KOPT-K1 (cell line): ENCODE measurements at regions not wholly inside any gene's neighbourhood (a gene's known extent, or its start where the extent isn't known, plus 50 kb on each side); places are given as distances from the start of the nearest gene placed in this dataset.

Experiments
- H3K27ac ChIP-seq: fragments of 200-600 bp; sonication (generic); 2 replicates; pipeline ENCODE4 v1.5.1; 2016; ENCODE audit warnings: antibody characterized with exemption, mild to moderate bottlenecking, low read depth, low read length; ENCODE audit not compliant: poor library complexity, severe bottlenecking
- H3K36me3 ChIP-seq: fragments of 200-600 bp; sonication (generic); 2 replicates; pipeline ENCODE4 v1.5.1; 2017; ENCODE audit warnings: antibody characterized with exemption, mild to moderate bottlenecking, low read length, moderate library complexity; ENCODE audit not compliant: insufficient read depth
- H3K9me3 ChIP-seq: fragments of 200-600 bp; sonication (generic); 2 replicates; pipeline ENCODE4 v1.5.1; 2017; ENCODE audit warnings: antibody characterized with exemption, low read length, mild to moderate bottlenecking; ENCODE audit not compliant: insufficient read depth, poor library complexity, severe bottlenecking

DNA sequence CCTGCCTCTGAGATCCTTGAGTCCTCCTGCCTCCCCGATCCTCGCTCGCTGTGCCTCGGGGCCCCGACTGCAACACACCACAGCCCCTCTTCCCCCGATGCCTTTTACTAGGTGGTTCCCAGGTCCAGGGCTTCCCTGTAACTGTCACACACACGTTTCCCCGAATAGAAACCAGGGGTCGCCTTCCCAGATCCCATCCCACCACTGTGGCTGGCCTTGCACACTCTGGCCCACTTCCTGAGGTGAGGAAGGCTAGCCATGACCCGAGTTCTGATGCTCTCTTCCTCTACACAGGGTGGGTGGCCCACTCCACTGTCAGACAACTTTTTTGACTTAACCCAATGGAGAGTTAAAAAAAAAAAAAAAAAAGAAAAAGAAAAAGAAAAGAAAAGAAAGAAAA, 139.6 kb upstream of the ASB18 start:
- Histone ChIP-seq H3K9me3 (peaks cover 6% of the 10 kb centered on the region), H3K27ac (no peak overlapping the region), H3K36me3 (no peaks in the 10 kb centered on the region)

DNA sequence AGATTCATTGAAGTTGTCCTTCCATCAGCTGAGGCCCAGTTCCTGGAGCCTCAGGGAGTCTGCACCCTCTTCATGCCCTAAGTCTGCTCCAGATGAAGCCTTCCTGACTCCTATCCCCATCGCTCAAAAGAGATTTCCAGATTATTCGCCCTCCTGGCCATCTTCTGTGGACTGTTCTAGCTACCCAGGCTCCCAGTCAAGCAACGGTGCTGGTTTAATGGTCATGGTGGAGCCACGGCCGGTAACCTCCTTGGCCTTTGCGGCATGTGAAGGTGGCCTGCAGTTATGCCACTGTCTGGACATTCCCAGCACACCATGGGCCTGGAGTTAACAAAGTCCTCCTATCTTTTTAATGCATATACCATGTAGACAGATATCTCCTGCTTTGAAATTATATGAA, 140.1 kb upstream of the ASB18 start:
- peaks cover 7% of the 10 kb centered on the region for H3K9me3 ChIP-seq
- H3K36me3 ChIP-seq, result no peaks in the 10 kb centered on the region
- H3K27ac ChIP-seq, result no peak overlapping the region

DNA sequence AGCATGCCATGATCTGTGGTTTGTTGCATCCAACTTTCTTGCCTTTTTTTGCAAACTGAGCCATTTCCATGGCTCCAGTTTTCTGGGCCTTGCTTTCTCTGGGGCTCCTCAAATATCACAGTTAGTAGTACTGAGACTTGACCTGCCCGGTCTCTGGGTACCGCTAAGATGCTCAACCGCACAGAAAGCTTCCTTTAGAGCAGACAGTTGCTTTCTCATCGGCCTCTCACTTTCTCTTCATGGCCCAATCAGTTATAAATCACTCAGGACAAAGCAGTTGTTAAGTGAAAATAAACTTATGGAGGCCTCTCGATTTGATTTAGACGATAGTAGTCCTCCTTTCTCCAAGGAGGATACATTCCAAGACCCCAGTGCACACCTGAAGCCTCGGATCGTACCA, 141.2 kb upstream of the ASB18 start:
- Histone ChIP-seq H3K27ac (no peak overlapping the region), H3K36me3 (no peaks in the 10 kb centered on the region), H3K9me3 (peaks cover 7% of the 10 kb centered on the region)

DNA sequence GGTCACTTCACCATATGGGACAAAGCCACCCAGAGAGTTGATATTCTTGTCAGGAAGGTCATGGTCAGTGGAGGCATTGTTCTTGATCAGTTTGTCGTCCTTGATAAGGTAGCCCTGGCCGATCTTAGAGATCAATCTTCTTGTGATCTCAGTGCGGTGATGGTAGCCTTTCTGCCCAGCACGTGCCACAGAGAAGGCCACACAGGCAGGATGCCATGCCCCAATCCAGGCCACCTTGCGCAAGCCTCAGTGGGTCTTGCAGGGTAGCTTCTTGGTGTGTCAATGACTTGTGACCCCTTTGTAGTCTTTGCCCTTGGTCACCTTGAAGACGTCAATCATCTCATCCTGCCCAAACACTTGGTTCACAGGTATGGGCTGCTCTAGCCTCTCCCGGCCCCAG, 143.9 kb upstream of the ASB18 start:
- H3K9me3 ChIP-seq, result peaks cover 7% of the 10 kb centered on the region
- H3K27ac ChIP-seq, result no peak overlapping the region
- H3K36me3 ChIP-seq, result no peaks in the 10 kb centered on the region

DNA sequence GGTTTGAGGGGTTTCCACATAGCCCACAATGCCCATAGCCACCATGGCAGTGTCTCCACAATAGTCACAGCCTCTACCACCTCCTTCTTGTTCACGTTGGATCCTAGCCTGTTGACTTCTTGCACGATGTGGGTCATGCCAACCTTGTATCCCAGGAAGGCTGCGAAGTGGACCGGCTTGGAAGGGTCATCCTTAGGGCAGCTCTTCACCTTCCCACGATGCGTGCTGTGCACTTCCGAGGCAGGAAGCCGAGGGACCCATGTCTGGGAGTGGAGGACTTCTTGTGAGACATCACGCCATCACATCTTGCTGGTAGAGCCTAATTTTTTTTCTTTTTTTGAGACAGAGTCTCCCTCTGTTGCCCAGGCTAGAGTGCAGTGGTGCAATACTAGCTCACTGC, 144.6 kb upstream of the ASB18 start:
- H3K9me3 ChIP-seq, result peaks cover 7% of the 10 kb centered on the region

DNA sequence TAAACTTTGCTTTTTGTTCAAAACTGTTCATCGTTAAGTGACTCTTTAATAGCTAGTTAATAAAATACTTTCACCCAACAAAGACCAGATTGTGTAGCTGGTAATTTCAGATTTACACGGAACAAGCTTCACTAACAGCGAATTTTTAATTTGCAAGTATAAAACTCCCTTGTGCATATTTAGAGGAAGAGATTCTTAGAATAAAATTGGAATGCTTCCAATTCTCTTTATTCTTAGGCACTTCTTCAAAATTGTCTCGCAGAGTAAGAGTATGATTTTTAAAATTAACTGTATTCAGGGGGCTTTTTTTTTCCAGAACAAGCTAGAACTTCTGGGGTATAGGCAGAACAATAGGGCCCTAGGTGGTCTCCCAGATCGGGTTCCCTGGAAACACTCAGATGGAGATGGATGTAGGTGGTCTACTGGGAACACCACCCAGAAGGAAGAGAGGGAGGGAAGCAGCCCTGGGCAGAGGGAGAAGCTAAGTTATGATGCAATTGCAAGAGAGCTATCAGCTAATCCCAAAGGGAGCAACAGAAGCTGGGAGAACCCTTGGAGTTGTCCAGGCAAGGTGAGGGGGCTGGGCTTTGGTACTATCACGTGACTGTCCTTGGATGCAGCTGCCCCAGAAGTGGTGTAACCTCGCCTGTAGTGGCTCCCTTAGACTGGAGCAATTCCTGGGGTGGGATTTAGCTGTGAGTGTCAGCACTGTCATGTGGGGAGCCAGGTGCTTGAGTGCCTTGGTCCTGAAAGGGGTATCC, 151.7 kb upstream of the ASB18 start:
- Histone ChIP-seq H3K9me3 (no peaks in the 10 kb centered on the region), H3K36me3 (no peaks in the 10 kb centered on the region), H3K27ac (no peak overlapping the region)

More for the DNA sequence above, 144.6 kb upstream of the ASB18 start:
- Histone ChIP-seq H3K27ac (no peak overlapping the region), H3K36me3 (no peaks in the 10 kb centered on the region)

DNA sequence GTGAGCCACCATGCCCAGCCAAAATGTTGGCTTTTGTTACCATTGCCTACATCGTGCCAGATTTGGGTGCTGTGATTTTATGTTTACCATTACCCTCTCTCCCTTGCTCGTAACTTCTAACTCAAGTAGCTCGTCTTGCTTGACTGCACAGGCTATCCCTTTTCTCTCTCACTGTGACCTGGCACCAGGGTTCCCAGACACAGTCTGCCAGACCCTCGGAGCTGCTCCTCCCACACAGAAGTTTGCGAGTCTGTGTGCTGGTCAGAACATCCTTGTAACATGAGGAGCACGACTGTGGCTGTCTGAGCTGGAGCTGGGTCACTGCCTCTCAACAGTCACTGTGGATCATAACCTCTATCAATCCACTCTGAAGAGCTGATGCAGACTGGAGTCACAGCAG, 152.5 kb upstream of the ACKR3 start:
- Histone ChIP-seq H3K36me3 (no peaks in the 10 kb centered on the region), H3K9me3 (no peaks in the 10 kb centered on the region), H3K27ac (no peak overlapping the region)

DNA sequence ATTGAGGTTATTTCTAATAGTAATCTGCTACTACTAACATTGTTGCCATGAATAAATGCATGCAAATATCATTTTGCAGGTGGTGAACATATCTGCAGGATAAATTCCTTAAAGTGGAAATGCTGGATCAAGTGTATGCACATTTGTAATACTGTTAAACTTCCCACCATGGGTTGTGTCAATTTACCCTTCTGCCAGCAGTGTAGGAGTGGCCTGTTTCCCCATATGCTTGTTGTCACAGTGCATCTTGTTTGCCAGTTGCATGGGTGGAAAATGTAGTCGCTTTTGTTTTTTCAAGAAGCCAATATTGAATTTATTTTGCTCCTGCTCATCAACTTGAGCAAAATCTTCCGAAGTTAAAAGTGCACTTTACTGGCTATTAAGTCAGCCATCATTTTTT, 139.0 kb upstream of the ACKR3 start:
- no peaks in the 10 kb centered on the region for H3K36me3 ChIP-seq
- H3K9me3 ChIP-seq, result no peaks in the 10 kb centered on the region
- H3K27ac ChIP-seq, result no peak overlapping the region

DNA sequence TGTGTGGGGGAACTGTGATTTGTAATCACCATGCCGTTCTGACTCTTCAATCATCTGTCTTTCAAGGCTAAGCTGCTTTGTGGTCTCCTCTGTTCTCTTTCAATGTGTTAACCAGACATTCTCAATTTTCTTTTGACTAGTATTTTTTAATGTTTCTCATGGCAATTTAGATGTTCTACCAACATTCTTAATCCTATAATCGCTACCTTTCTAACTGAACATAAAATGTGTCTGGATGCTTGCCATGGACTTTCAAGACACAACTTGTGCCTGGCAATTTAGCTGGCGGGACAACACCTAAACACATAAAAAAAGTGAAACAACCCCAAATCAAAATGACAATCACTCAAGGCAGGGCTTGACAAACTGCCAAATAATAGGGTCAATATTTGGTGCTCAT, 135.0 kb upstream of the ACKR3 start:
- Histone ChIP-seq H3K9me3 (no peaks in the 10 kb centered on the region), H3K36me3 (no peaks in the 10 kb centered on the region), H3K27ac (no peak overlapping the region)

DNA sequence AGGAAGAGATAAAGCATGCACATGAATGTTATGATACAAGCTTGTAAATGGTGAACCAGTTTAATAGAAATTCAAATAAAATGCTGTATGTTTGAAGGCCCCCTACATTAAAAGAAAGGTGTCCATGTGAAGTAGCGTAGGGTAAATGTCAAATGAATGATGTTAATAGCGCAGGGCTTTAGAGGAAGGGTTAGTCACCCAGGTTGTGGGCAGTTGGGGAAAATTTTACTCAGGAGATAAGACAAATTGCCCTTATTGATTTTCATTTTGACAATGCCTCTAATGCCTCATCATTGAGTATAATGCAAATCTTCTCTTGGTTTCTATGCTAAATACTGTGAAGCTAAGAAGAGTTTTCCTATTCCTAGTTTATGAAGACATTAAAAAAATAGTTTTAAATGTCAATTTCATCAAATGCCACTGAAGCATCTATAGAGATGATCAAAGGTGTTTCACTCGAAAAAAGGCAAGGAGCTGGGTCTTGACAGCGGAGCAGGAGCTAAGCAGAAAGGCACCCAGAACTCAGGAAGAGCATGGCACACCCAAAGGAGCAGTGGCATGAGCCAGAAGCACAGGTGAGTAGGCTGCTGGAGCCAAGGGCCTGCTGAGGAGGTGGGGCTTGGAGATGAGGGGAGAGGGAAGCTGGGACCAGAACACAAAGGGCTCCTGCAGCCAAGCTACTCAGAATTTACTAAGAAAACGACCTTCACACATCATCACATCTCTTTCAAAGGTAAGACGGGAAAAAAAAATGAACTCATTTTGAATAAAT, 129.3 kb upstream of the ACKR3 start:
- Histone ChIP-seq H3K36me3 (no peaks in the 10 kb centered on the region), H3K9me3 (peaks cover 8% of the 10 kb centered on the region), H3K27ac (no peak overlapping the region)

DNA sequence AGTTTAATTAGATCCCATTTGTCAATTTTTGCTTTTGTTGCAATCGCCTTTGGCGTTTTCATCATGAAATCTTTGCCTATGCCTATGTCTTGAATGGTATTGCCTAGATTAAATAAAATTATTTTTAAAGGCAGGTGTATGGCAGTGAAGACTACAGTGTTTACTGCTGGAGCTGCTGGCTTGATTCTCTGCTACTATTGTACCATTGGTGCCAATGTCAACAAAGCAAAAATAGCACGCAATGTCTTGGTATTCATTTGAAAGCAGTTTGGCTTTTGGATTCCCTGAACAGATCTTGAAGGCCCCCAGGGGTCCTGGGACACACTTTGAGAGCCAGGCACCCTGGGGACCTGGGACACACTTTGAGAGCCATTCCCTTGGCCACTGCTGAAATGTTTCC, 125.4 kb upstream of the ACKR3 start:
- Histone ChIP-seq H3K36me3 (no peaks in the 10 kb centered on the region), H3K27ac (no peak overlapping the region), H3K9me3 (peaks cover 8% of the 10 kb centered on the region)

DNA sequence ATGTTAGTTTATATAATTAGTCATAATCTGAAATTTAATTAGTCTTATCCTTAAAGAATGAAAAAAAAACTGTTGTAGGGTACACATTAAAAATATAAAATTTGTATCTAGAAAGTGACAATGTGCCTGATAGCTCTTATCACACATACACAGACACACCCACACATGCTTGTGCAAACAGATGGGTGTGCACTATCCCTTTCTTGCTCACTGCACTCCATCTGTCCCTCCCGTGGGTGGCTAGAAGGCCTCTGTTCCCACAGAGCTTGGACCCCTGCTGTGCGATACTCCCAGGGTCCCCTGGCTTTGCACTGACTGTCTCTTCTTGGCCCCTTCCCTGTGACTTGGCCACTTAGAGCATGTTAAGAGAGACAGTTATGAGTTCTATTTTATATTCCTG, 123.9 kb upstream of the ACKR3 start:
- H3K27ac ChIP-seq, result no peak overlapping the region
- H3K9me3 ChIP-seq, result peaks cover 8% of the 10 kb centered on the region
- no peaks in the 10 kb centered on the region for H3K36me3 ChIP-seq

DNA sequence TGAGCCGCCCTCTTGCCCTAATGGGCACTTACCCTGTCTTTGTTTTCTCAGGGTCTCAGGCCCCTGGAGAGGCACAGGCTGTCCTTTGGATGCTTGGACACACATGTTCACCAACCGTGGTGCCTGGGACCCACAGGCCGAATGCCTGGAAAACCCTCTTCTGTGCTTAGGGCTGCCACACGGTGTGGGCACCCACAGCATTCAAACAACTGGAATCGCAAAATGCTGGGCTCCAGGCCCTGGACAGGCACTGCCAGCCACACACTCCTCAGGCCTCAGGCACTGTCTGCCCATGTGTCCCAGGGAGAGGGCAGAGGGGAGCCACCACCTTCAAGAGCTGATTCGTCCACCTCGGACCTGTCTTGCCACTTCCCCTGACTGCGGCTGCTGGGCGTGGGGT, 123.1 kb upstream of the ACKR3 start:
- Histone ChIP-seq H3K36me3 (no peaks in the 10 kb centered on the region), H3K9me3 (peaks cover 8% of the 10 kb centered on the region), H3K27ac (no peak overlapping the region)

DNA sequence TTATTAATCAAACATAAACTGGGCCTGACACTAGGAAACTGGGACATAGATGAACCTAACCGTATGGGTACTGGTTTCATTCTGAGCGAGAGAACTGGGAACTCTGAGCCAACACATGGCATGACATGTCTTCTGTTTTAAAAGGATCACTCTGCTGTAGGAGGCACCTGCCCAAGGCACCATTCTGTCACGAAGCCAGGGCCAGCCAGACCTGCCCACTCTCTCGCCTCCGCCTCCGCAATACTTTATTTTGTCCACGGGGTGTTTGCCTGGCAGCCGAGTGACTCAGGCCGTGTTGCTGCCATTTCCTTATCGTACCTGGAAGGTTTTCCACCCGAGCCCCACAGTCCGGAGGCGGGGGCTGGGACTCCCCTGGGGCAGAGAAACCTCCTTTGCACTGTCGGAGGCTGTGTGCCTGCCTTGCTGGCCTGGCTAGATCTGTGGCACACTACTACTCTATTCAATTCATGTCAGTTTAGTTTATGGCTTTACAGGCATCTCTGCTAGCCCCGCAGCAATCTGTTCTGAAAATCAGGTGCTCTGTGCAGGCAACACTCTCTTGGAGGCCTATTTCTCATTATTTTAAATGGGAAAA, 120.4 kb upstream of the ACKR3 start:
- Histone ChIP-seq H3K9me3 (peaks cover 7% of the 10 kb centered on the region), H3K36me3 (no peaks in the 10 kb centered on the region), H3K27ac (no peak overlapping the region)

DNA sequence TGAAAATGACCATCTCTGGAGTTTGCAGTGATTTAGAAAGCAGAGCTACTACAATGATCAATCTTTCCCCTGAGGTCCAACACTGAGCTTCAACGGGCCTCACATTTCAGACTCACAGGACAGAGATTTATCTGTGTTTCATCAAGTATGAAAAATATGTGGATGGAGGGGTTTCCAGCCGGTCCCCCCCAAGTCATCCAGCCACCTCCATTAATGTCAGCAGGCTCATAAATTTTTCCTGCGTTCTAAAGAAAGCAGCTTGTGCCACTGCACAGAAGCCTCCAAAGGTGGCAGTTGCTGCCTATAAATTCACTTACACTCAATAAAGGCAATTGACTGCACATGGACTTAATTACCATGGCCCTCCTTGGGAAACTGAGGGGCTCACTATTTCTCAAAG, 117.4 kb upstream of the ACKR3 start:
- no peaks in the 10 kb centered on the region for H3K9me3 ChIP-seq
- H3K27ac ChIP-seq, result no peak overlapping the region
- H3K36me3 ChIP-seq, result no peaks in the 10 kb centered on the region
